Lung (tissue), 11 donors: ENCODE measurements at regions not wholly inside any gene's neighbourhood (a gene's known extent, or its start where the extent isn't known, plus 50 kb on each side); places are given as distances from the start of the nearest gene placed in this dataset.

Experiments
- ATAC-seq: fragments of 200-7000 bp; cut with Tn5 transposase; one replicate; pipeline ENCODE4 v1.9.1; 2020; ENCODE audit warnings: moderate number of reproducible peaks; ENCODE audit not compliant: insufficient read depth, low FRiP score
- DNase-seq, 3 donors: peaks; one replicate each; pipeline ENCODE4 v3.0.0-alpha.2; 2013 to 2017
- H3K27ac ChIP-seq, 2 donors: one replicate each; pipeline ENCODE4 v1.5.1; 2013; ENCODE audit warnings: mild to moderate bottlenecking in 2 of 2, moderate library complexity in 2 of 2, control low read depth in 1 of 2, inconsistent platforms in 1 of 2, low read depth in 1 of 2, low read length in 1 of 2
- H3K27me3 ChIP-seq, 3 donors: one replicate each; pipeline ENCODE4 v1.5.1; 2013; ENCODE audit warnings: low read length in 2 of 3; ENCODE audit not compliant: control insufficient read depth in 3 of 3, insufficient read depth in 3 of 3
- H3K36me3 ChIP-seq, 4 donors: one replicate each; pipeline ENCODE4 v1.5.1; 2013; ENCODE audit warnings: low read length in 4 of 4, mild to moderate bottlenecking in 1 of 4, moderate library complexity in 1 of 4; ENCODE audit not compliant: control insufficient read depth in 4 of 4, insufficient read depth in 4 of 4
- H3K4me1 ChIP-seq, 5 donors: one replicate each; pipeline ENCODE4 v1.5.1; 2013; ENCODE audit warnings: low read length in 5 of 5, mild to moderate bottlenecking in 2 of 5, moderate library complexity in 1 of 5; ENCODE audit not compliant: control insufficient read depth in 5 of 5, insufficient read depth in 5 of 5
- H3K4me3 ChIP-seq: one replicate; pipeline ENCODE4 v1.5.1; 2013; ENCODE audit warnings: mild to moderate bottlenecking, control low read depth, moderate library complexity
- H3K9ac ChIP-seq, 2 donors: one replicate each; pipeline ENCODE4 v1.5.1; 2013; ENCODE audit warnings: low read length in 2 of 2, control low read depth in 1 of 2; ENCODE audit not compliant: insufficient read depth in 1 of 2
- H3K9me3 ChIP-seq, 4 donors: one replicate each; pipeline ENCODE4 v1.5.1; 2013; ENCODE audit warnings: low read length in 3 of 4, mild to moderate bottlenecking in 1 of 4, moderate library complexity in 1 of 4; ENCODE audit not compliant: control insufficient read depth in 4 of 4, insufficient read depth in 3 of 4
- WGBS, 2 donors: extraction: QIAGEN DNeasy Blood & Tissue Kit; methylation state at CpG; one replicate each; pipeline ENCODE4 v1.1.7; 2013; 5-methylcytosine and 5-hydroxymethylcytosine counted together
- TF ChIP-seq, protein P1 (sequence below): IDR thresholded peaks from 2 replicates; pipeline ENCODE4 v1.5.1; 2012; ENCODE audit warnings: mild to moderate bottlenecking; ENCODE audit errors: control extremely low read depth, extremely low read depth
- donor health status: control.
- donor health status: control.
- donor health status: Bipolar disorder and iron deficiency.
- donor health status: healthy.
- donor health status: DM: yes; HTN: yes; CAD: no.

- no peaks in the 10 kb centered on the region for H3K36me3 ChIP-seq
- ATAC-seq, result no peak
- no peak overlapping the region for H3K27ac ChIP-seq
- H3K27me3 ChIP-seq, result no peaks in the 10 kb centered on the region
- no peak for DNase-seq
- peaks cover 0 to 3% (median 0%) of the 10 kb centered on the region in 4 donors for H3K9me3 ChIP-seq
- TF ChIP-seq, protein P1, sequence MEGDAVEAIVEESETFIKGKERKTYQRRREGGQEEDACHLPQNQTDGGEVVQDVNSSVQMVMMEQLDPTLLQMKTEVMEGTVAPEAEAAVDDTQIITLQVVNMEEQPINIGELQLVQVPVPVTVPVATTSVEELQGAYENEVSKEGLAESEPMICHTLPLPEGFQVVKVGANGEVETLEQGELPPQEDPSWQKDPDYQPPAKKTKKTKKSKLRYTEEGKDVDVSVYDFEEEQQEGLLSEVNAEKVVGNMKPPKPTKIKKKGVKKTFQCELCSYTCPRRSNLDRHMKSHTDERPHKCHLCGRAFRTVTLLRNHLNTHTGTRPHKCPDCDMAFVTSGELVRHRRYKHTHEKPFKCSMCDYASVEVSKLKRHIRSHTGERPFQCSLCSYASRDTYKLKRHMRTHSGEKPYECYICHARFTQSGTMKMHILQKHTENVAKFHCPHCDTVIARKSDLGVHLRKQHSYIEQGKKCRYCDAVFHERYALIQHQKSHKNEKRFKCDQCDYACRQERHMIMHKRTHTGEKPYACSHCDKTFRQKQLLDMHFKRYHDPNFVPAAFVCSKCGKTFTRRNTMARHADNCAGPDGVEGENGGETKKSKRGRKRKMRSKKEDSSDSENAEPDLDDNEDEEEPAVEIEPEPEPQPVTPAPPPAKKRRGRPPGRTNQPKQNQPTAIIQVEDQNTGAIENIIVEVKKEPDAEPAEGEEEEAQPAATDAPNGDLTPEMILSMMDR, result no peak
- peaks cover 0 to 10% (median 0%) of the 10 kb centered on the region in 5 donors for H3K4me1 ChIP-seq
- no peak overlapping the region for H3K4me3 ChIP-seq
- H3K9ac ChIP-seq, result no peak overlapping the region
Measured at GRCh38 chr2:38216886-38217285, 140.9 kb upstream of the CYP1B1 start.

DNA sequence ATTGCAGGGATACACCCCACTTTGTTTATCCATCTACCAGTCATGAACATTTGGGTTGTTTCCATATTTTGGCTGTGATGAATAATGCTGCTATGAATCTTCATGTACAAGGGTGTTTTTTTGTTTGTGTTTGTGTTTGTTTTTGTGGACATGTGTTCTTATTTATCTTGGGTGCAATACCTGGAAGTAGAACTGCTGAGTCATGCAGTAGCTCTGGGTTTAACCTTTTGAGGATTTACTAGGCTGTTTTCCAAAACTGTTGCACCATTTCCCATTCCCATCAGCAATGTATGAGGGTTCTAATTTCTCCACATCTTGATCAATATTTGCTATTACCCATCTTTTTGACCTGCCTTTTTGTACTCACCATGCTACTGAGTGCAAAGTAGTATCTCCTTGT lies 140.0 kb upstream of the CYP1B1 start:
- TF ChIP-seq, protein P1, result no peak
- no peak for ATAC-seq
- DNase-seq, result no peak

GRCh38 chr2:38215522-38215921 lies 139.6 kb upstream of the CYP1B1 start:
- H3K9ac ChIP-seq, result no peak overlapping the region
- ATAC-seq (no peak), DNase-seq (no peak)
- no peak overlapping the region for H3K4me3 ChIP-seq
- no peak overlapping the region for H3K27ac ChIP-seq
- TF ChIP-seq, protein P1, result no peak
- H3K36me3 ChIP-seq, result no peaks in the 10 kb centered on the region
- H3K9me3 ChIP-seq, result peaks cover 0 to 3% (median 0%) of the 10 kb centered on the region in 4 donors
- WGBS, 2 donors, result 87 to 91% methylated on average over 2 of the region's 2 CpGs
- peaks cover 0 to 10% (median 0%) of the 10 kb centered on the region in 5 donors for H3K4me1 ChIP-seq
- H3K27me3 ChIP-seq, result no peaks in the 10 kb centered on the region

More for the DNA sequence above, 140.0 kb upstream of the CYP1B1 start:
- Histone ChIP-seq H3K36me3 (no peaks in the 10 kb centered on the region), H3K27ac (no peak overlapping the region), H3K9me3 (peaks cover 0 to 3% (median 0%) of the 10 kb centered on the region in 4 donors), H3K4me3 (no peak overlapping the region), H3K4me1 (peaks cover 0 to 10% (median 0%) of the 10 kb centered on the region in 5 donors), H3K9ac (no peak overlapping the region), H3K27me3 (no peaks in the 10 kb centered on the region)

DNA sequence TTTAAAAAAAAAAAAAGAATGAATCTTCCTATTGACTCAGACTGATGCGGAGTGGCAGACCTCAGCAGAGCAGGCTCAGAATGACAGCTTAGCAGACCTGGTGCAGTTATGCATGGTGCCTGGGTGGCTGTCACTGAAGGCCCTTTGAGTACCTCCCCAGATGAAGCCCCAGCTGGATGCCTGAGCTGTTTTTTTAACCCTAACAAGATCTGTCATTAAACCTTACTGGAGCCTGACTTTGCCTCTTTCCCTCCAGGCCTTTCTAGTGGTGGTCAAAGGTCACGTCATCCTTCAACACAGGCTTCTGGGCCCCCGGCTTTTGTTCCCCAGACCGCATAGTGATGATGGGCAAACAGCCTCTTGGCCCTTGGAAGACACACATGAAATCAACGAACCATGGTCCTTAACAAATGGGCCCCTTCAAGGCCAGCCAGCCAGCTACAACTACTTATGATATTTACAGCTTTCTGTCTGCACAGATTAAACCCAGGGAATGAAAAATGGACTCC lies 138.3 kb upstream of the CYP1B1 start:
- Histone ChIP-seq H3K36me3 (no peaks in the 10 kb centered on the region), H3K9ac (no peak overlapping the region), H3K4me3 (no peak overlapping the region), H3K27me3 (no peaks in the 10 kb centered on the region), H3K4me1 (peaks cover 0 to 10% (median 0%) of the 10 kb centered on the region in 5 donors), H3K9me3 (peaks cover 0 to 3% (median 0%) of the 10 kb centered on the region in 4 donors), H3K27ac (no peak overlapping the region)
- DNase-seq (no peak), ATAC-seq (no peak)
- TF ChIP-seq, protein P1, result no peak
- 73 to 79% methylated on average over 5 of the region's 5 CpGs for WGBS, 2 donors
